ENCODE measurements at regions not wholly inside any gene's neighbourhood (a gene's known extent, or its start where the extent isn't known, plus 50 kb on each side); places are given as distances from the start of the nearest gene placed in this dataset.
"Not testable (repeated sequence)": the region's sequence is repeated elsewhere in the genome, so short reads cannot be mapped to it uniquely, and the experiment has no call there.

- no peak for DNase-seq (ENCODE audit: low read depth)
- H3K4me3 ChIP-seq (ENCODE audit: low read depth, low read length), result no peak overlapping the region
- TF ChIP-seq CTCF (IDR thresholded peaks at IDR 0.05; ENCODE audit: low read depth, low read length, missing control alignments), result no peak
Measured at GRCh38 chr3:127495821-127496655, 94.5 kb downstream of the TPRA1 start.

DNA sequence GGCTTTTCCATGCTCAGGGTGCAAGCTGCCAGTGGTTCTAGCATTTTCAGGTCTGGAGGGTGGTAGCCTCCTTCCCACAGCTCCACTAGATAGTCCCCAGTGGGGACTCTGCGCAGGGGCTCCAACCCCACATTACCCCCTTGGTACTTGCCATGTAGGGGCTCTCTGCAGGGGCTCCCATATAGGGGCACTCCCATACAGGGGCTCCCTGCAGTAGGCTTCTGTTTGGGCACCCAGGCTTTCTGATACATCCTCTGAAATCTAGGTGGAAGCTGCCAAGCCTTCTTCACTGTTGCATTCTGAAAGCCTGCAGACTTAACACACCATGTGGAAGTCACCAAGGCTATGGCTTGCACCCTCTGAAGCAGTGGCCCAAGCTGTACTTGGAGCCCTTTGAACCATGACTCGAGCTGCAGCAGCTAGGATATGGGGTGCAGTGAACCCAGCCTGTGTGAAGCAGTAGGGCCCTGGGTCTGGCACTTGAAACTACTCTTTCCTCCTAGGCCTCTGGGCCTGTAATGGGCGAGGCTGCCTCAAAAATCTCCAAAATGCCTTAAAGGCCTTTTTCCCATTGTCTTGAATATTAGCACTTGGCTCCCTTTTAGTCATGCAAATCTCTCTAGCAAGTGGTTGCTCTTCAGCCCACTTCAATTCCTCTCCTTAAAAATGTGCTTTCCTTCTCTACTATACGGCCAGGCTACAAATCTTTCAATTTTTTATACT is 96.4 kb downstream of the TPRA1 start:
- no peak overlapping the region for H3K4me3 ChIP-seq (ENCODE audit: low read depth, low read length)
- TF ChIP-seq CTCF (IDR thresholded peaks at IDR 0.05; ENCODE audit: low read depth, low read length, missing control alignments), result no peak
- no peak for DNase-seq (ENCODE audit: low read depth)

DNA sequence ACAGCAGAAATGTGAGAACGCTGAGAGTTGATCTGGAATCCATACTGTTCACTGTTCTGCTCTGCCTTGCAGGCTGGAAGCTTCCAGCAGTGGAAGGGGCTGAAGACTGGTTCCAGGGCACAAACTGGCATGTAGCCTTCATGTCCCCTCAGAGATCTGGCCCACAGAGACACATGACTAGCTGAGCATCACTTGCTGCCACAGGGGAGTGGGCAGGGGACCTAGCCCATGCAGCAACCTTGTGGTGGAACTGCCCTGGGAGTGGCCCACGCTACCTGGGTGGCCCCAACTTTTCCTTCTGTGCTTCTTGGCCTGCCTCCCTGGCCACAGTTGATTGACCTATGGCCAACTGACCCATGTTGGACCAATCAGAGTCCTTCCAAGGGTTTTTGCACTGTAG is 98.1 kb downstream of the TPRA1 start:
- no peak for TF ChIP-seq CTCF (IDR thresholded peaks at IDR 0.05; ENCODE audit: low read depth, low read length, missing control alignments)
- no peak for DNase-seq (ENCODE audit: low read depth)
- H3K4me3 ChIP-seq (ENCODE audit: low read depth, low read length), result no peak overlapping the region

GRCh38 chr3:127491909-127492308 is 98.6 kb downstream of the TPRA1 start:
- no peak for DNase-seq (ENCODE audit: low read depth)
- no peak overlapping the region for H3K4me3 ChIP-seq (ENCODE audit: low read depth, low read length)
- no peak for TF ChIP-seq CTCF (IDR thresholded peaks at IDR 0.05; ENCODE audit: low read depth, low read length, missing control alignments)

DNA sequence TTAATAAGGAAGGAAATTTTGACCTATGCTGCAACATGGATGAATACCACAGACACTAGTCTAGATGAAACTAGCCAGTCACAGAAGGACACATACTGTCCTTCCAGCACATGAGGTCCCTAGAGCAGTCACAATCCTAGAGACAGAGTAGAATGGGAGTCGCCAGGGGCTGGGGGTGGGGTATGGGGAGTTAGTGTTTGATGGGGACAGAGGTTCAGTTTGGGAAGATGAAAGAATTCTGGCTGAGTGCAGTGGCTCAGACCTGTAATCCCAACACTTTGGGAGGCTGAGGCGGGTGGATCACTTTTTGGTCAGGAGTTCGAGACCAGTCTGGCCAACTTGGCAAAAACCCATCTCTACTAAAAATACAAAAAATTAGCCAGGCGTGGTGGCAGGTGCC is 99.2 kb downstream of the TPRA1 start:
- TF ChIP-seq CTCF (IDR thresholded peaks at IDR 0.05; ENCODE audit: low read depth, low read length, missing control alignments), result no peak
- no peak for DNase-seq (ENCODE audit: low read depth)

GRCh38 chr3:127491024-127491305 is 99.6 kb downstream of the TPRA1 start:
- H3K4me3 ChIP-seq (ENCODE audit: low read depth, low read length); DNase-seq (ENCODE audit: low read depth): not testable (repeated sequence)

More for the DNA sequence above, 99.2 kb downstream of the TPRA1 start:
- H3K4me3 ChIP-seq (ENCODE audit: low read depth, low read length), result no peak overlapping the region

DNA sequence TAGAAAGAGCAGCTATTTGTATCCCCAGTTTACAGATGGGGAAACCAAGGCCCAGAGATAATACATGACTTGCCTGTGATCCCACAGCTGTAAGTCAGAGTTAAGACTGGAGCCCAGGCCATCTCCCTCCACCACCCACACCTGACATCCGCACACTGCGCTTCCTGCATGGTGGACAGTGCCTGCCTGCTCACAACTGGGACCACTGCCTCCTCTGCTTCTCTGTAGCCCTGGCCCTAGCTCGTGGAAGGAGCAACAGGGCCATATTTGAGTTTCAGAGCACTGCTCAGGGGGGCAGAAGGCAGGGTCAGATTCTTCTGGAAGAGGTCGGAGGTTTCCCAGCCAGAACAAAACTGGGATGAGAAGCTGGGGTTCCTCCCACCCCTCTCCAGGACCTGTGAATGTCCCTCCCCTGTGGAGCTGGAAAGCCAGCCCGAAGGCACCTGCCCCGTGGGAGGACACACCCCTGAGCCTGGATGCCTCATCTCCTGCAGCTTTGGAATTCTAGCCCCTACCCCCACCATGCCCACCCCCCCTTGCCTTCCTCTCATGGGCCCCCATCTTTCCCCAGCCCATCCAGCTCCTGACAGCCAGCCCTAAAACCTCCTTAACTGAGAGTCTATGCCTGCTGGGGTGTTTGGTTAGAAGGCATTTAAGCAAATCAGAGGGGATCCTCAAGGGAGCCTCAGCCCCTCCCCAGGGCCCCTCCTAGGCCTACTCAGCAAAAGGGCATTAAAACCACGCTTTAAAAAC is 100.1 kb downstream of the TPRA1 start:
- no peak for TF ChIP-seq CTCF (IDR thresholded peaks at IDR 0.05; ENCODE audit: low read depth, low read length, missing control alignments)
- no peak overlapping the region for H3K4me3 ChIP-seq (ENCODE audit: low read depth, low read length)
- DNase-seq (ENCODE audit: low read depth), result no peak

Data from GM12864 (cell line).